Activated CD8-positive, alpha-beta T cell treated with anti-CD3 and anti-CD28 coated beads for 36 hours (primary cell): ENCODE measurements at regions not wholly inside any gene's neighbourhood (a gene's known extent, or its start where the extent isn't known, plus 50 kb on each side); places are given as distances from the start of the nearest gene placed in this dataset.

Experiments
- ATAC-seq: fragments of 200-7000 bp; cut with Tn5 transposase; one replicate; pipeline ENCODE4 v1.10.0; 2021; ENCODE audit warnings: mild to moderate bottlenecking, moderate library complexity
- CTCF ChIA-PET: fragments of 350-600 bp; sonication (Branson Sonifier 250); formaldehyde crosslinking; loops from one replicate; lab custom pipeline; 2021; ENCODE audit warnings: antibody characterized with exemption; lab: Charles Lee
- POLR2A ChIA-PET: fragments of 350-600 bp; sonication (Branson Sonifier 250); formaldehyde crosslinking; loops from one replicate; lab custom pipeline; 2021; ENCODE audit warnings: antibody characterized with exemption; lab: Charles Lee
- DNase-seq: peaks from one replicate; pipeline ENCODE4 v3.0.0-alpha.2; 2020
- H3K27ac Mint-ChIP-seq: one replicate; pipeline ENCODE4 v1.8.0; 2021; ENCODE audit warnings: mild to moderate bottlenecking, mixed read lengths
- H3K27me3 Mint-ChIP-seq: one replicate; pipeline ENCODE4 v1.8.0; 2021; ENCODE audit warnings: mixed read lengths
- H3K36me3 Mint-ChIP-seq: one replicate; pipeline ENCODE4 v1.8.0; 2021; ENCODE audit warnings: low read depth, mixed read lengths
- H3K4me1 Mint-ChIP-seq: one replicate; pipeline ENCODE4 v1.8.0; 2021; ENCODE audit warnings: low read depth, mixed read lengths
- H3K4me3 Mint-ChIP-seq: one replicate; pipeline ENCODE4 v1.8.0; 2021; ENCODE audit warnings: mild to moderate bottlenecking, moderate library complexity, mixed read lengths
- H3K9me3 Mint-ChIP-seq: one replicate; pipeline ENCODE4 v1.8.0; 2021; ENCODE audit warnings: mixed read lengths
- CTCF ChIP-seq: fragments of 200-600 bp; IDR thresholded peaks from one replicate; pipeline ENCODE4 v1.8.0; 2022; ENCODE audit warnings: antibody characterized with exemption, mild to moderate bottlenecking
- intact Hi-C: fragments of 100-400 bp; cut with micrococcal nuclease; formaldehyde crosslinking; loops from one replicate; pipeline ENCODE4 v1.10.0; 2022

- Mint-ChIP-seq H3K27ac (no peak overlapping the region), H3K27me3 (peaks cover 2% of the 10 kb centered on the region), H3K4me1 (no peaks in the 10 kb centered on the region), H3K9me3 (no peaks in the 10 kb centered on the region), H3K36me3 (no peaks in the 10 kb centered on the region), H3K4me3 (no peak overlapping the region)
- no peak for DNase-seq
- CTCF ChIA-PET = no interaction called here
- no peak for TF ChIP-seq CTCF
- POLR2A ChIA-PET = no interaction called here
- intact Hi-C loops = no loop called here
- ATAC-seq = no peak
These were observed 157.0 kb downstream of the TLE3 start for GRCh38 chr15:69940441-69941300.

GRCh38 chr15:69941301-69941605 is 156.5 kb downstream of the TLE3 start:
- ATAC-seq (no peak), DNase-seq (no peak)
- no peaks in the 10 kb centered on the region for H3K4me1 Mint-ChIP-seq
- no peaks in the 10 kb centered on the region for H3K36me3 Mint-ChIP-seq
- ChIA-PET CTCF (no interaction called here), POLR2A (no interaction called here)
- H3K9me3 Mint-ChIP-seq = no peaks in the 10 kb centered on the region
- no peak overlapping the region for H3K27ac Mint-ChIP-seq
- no peak overlapping the region for H3K4me3 Mint-ChIP-seq
- H3K27me3 Mint-ChIP-seq = peaks cover 2% of the 10 kb centered on the region
- intact Hi-C loops = no loop called here
- no peak for TF ChIP-seq CTCF

GRCh38 chr15:69941706-69942495 is 155.8 kb downstream of the TLE3 start:
- Mint-ChIP-seq H3K36me3 (no peaks in the 10 kb centered on the region), H3K4me3 (no peak overlapping the region), H3K27ac (no peak overlapping the region), H3K9me3 (no peaks in the 10 kb centered on the region), H3K4me1 (no peaks in the 10 kb centered on the region), H3K27me3 (peaks cover 2% of the 10 kb centered on the region)
- POLR2A ChIA-PET = no interaction called here
- intact Hi-C loops = no loop called here
- CTCF ChIA-PET = no interaction called here
- no peak for ATAC-seq
- no peak for TF ChIP-seq CTCF
- no peak for DNase-seq

- no peak overlapping the region for H3K4me3 Mint-ChIP-seq
- H3K27ac Mint-ChIP-seq = no peak overlapping the region
- H3K36me3 Mint-ChIP-seq = no peaks in the 10 kb centered on the region
- POLR2A ChIA-PET = no interaction called here
- intact Hi-C loops = no loop called here
- no peaks in the 10 kb centered on the region for H3K9me3 Mint-ChIP-seq
- no peak for DNase-seq
- no peaks in the 10 kb centered on the region for H3K4me1 Mint-ChIP-seq
- H3K27me3 Mint-ChIP-seq = peaks cover 2% of the 10 kb centered on the region
- no peak for TF ChIP-seq CTCF
- ATAC-seq = no peak
- CTCF ChIA-PET = no interaction called here
These were observed 154.1 kb downstream of the TLE3 start for GRCh38 chr15:69943637-69944036.

GRCh38 chr15:69945729-69946128 is 152.0 kb downstream of the TLE3 start:
- no peak for TF ChIP-seq CTCF
- no peaks in the 10 kb centered on the region for H3K9me3 Mint-ChIP-seq
- H3K4me3 Mint-ChIP-seq = no peak overlapping the region
- DNase-seq (no peak), ATAC-seq (no peak)
- no peaks in the 10 kb centered on the region for H3K36me3 Mint-ChIP-seq
- POLR2A ChIA-PET = no interaction called here
- H3K4me1 Mint-ChIP-seq = no peaks in the 10 kb centered on the region
- intact Hi-C loops = no loop called here
- CTCF ChIA-PET = no interaction called here
- H3K27ac Mint-ChIP-seq = no peak overlapping the region
- H3K27me3 Mint-ChIP-seq = peaks cover 4% of the 10 kb centered on the region
